Esophagus muscularis mucosa (tissue), 3 donors: ENCODE measurements at regions not wholly inside any gene's neighbourhood (a gene's known extent, or its start where the extent isn't known, plus 50 kb on each side); places are given as distances from the start of the nearest gene placed in this dataset.

Source experiments
- CTCF ChIP-seq, 3 experiments: fragments of 200-600 bp in 2 of 3; fragments of 450-650 bp in 1 of 3; sonication (generic) in 2 of 3; IDR thresholded peaks; one replicate each; pipeline ENCODE4 v1.5.1; 2017 to 2019; ENCODE audit warnings: antibody characterized with exemption in 3 of 3, mild to moderate bottlenecking in 2 of 3, moderate library complexity in 1 of 3
- POLR2A ChIP-seq: fragments of 450-650 bp; IDR thresholded peaks from one replicate; pipeline ENCODE4 v1.6.1; 2017; ENCODE audit warnings: antibody characterized with exemption, moderate library complexity, mild to moderate bottlenecking, low read depth
- POLR2AphosphoS5 ChIP-seq, 2 donors: sonication (generic); formaldehyde crosslinking; IDR thresholded peaks; one replicate each; pipeline ENCODE4 v1.6.1; 2017; ENCODE audit warnings: antibody characterized with exemption in 2 of 2

GRCh38 chr22:27230189-27230588, 571.4 kb downstream of the MN1 start:
- TF ChIP-seq CTCF (IDR thresholded peaks at IDR 0.05) (no peak), POLR2AphosphoS5 (IDR thresholded peaks at IDR 0.05) (no peak), POLR2A (no peak)
